HG02981 (cell line): ENCODE measurements at regions not wholly inside any gene's neighbourhood (a gene's known extent, or its start where the extent isn't known, plus 50 kb on each side); places are given as distances from the start of the nearest gene placed in this dataset.

Experiments
- ATAC-seq: cut with Tn5 transposase; IDR thresholded peaks from one replicate; pipeline ENCODE4 v1.9.1; 2021; ENCODE audit warnings: mild to moderate bottlenecking, moderate library complexity; ENCODE audit not compliant: unreplicated experiment

- ATAC-seq, result no peak
These were observed 369.7 kb downstream of the EPHA4 start for GRCh38 chr2:221202431-221202830.

- peak; percentile 89 for ATAC-seq
These were observed 369.0 kb downstream of the EPHA4 start for GRCh38 chr2:221203125-221203524.

- ATAC-seq, result no peak
These were observed 368.2 kb downstream of the EPHA4 start for GRCh38 chr2:221203856-221204255.

GRCh38 chr2:221204699-221205098 is 367.4 kb downstream of the EPHA4 start:
- ATAC-seq, result no peak

GRCh38 chr2:221205103-221205673 is 366.9 kb downstream of the EPHA4 start:
- no peak for ATAC-seq

GRCh38 chr2:221210686-221211085 is 361.4 kb downstream of the EPHA4 start:
- no peak for ATAC-seq

GRCh38 chr2:221211653-221212052 is 360.5 kb downstream of the EPHA4 start:
- ATAC-seq, result no peak

- ATAC-seq, result no peak
These were observed 360.0 kb downstream of the EPHA4 start for GRCh38 chr2:221212105-221212504.

- no peak for ATAC-seq
These were observed 356.6 kb downstream of the EPHA4 start for GRCh38 chr2:221215487-221215886.

- ATAC-seq, result no peak
These were observed 355.5 kb downstream of the EPHA4 start for GRCh38 chr2:221216636-221217035.

- no peak for ATAC-seq
These were observed 346.4 kb downstream of the EPHA4 start for GRCh38 chr2:221225752-221226151.

GRCh38 chr2:221228214-221228769 is 343.8 kb downstream of the EPHA4 start:
- ATAC-seq, result no peak

GRCh38 chr2:221229099-221229498 is 343.0 kb downstream of the EPHA4 start:
- ATAC-seq, result no peak

- no peak for ATAC-seq
These were observed 340.6 kb downstream of the EPHA4 start for GRCh38 chr2:221231511-221231910.

- ATAC-seq, result no peak
These were observed 336.2 kb downstream of the EPHA4 start for GRCh38 chr2:221235941-221236340.

- ATAC-seq, result no peak
These were observed 331.0 kb downstream of the EPHA4 start for GRCh38 chr2:221241072-221241471.

GRCh38 chr2:221243771-221244170 is 328.3 kb downstream of the EPHA4 start:
- ATAC-seq, result no peak

- ATAC-seq, result no peak
These were observed 327.1 kb downstream of the EPHA4 start for GRCh38 chr2:221245045-221245444.

GRCh38 chr2:221245772-221246171 is 326.3 kb downstream of the EPHA4 start:
- ATAC-seq, result no peak

- ATAC-seq, result no peak
These were observed 317.8 kb downstream of the EPHA4 start for GRCh38 chr2:221254299-221254698.

GRCh38 chr2:221255862-221256261 is 316.2 kb downstream of the EPHA4 start:
- ATAC-seq, result no peak

- ATAC-seq, result no peak
These were observed 313.6 kb downstream of the EPHA4 start for GRCh38 chr2:221258464-221258863.

- ATAC-seq, result no peak
These were observed 309.5 kb downstream of the EPHA4 start for GRCh38 chr2:221262651-221263050.
